Activated CD4-positive, CD25-positive, alpha-beta regulatory T cell treated with anti-CD3 and anti-CD28 coated beads, Interleukin-2, amount 50 U/mL, for 24 hours (primary cell): ENCODE measurements at regions not wholly inside any gene's neighbourhood (a gene's known extent, or its start where the extent isn't known, plus 50 kb on each side); places are given as distances from the start of the nearest gene placed in this dataset.

Experiments used
- ATAC-seq, 2 donors: fragments of 150-1000 bp; cut with Tn5 transposase; one replicate each; pipeline ENCODE4 v1.10.0; 2021; ENCODE audit warnings: mild to moderate bottlenecking in 1 of 2, moderate library complexity in 1 of 2

- ATAC-seq = no peak
These were observed 291.4 kb upstream of the SALL3 start for GRCh38 chr18:78688249-78688648.

DNA sequence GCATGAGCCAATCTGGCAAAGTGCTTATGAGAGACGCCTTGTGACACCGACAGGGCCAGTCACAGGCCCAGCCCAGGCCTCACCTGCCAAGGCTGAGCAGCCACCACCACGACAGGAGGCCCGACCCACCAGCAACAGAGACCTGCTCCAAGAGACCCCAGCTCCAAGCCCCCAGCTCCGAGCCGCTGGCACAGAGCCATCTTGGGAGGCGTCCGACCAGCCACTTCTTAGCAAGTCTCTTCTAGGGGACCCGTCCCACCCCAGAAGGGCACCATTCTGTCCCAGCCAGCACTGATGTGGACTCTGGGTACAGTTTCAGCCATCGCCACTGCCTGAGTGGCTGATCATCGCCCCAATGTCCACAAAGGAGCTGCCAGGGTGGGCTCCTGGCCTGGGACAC, 290.7 kb upstream of the SALL3 start:
- no peak for ATAC-seq

DNA sequence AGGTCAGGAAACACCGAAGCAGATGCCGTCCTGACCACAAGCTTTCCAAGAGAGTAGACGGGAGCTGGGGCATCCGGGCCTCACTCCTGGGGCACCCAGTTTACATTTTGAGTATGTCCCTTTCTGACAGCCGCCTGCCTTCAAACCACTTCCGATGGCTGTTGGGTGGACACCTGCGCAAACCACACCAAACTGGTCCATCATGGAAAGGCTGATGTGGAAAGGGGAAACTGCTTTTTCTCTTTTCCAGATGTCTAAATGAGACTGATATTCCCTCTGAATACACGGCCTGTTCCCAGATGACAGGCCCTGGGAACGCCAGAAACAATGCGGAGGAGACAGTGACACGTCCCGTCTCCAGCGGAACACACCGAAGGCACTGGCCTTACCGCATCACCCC, 290.0 kb upstream of the SALL3 start:
- ATAC-seq = no peak

- ATAC-seq = no peak
These were observed 287.5 kb upstream of the SALL3 start for GRCh38 chr18:78692105-78692504.

- ATAC-seq = no peak
These were observed 286.2 kb upstream of the SALL3 start for GRCh38 chr18:78693429-78693828.

DNA sequence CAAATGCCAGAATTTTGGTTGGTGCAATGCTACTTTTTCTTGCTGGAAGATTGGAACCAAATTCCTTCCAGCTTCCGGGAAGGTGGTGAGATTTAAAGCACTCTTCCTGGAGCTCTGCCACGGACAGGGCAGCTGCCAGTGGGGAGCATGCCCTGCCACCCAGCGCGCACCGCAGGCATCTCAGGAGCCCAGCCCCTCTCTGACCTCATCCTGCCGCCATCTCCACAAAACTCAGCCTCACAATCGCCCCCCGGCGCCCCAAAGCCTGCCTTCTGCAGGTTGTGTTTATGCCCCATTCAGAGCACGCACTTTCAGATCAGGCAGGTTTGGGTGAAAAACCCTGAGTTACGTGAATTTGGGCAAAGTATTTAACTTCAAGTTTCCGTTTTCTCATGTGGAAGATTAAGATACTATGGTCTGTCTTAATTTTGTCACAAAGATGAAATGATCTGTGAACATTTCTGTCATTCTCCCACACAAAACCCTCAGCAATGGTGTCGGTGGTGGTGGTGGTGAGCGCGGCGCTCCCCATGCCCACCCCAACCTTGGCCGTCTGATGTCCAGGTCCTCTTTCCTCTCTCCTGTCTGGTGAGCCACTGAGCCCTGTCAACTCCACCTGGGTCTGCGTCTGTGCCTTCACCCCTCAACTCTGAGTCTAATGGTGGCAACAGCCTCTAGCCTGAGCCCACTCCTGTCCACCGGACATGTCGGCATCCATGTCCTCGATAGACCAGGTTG, 282.8 kb upstream of the SALL3 start:
- ATAC-seq = no peak

- no peak for ATAC-seq
These were observed 282.2 kb upstream of the SALL3 start for GRCh38 chr18:78697446-78697845.

GRCh38 chr18:78698914-78699313, 280.7 kb upstream of the SALL3 start:
- ATAC-seq = no peak

GRCh38 chr18:78699499-78699898, 280.1 kb upstream of the SALL3 start:
- no peak for ATAC-seq

DNA sequence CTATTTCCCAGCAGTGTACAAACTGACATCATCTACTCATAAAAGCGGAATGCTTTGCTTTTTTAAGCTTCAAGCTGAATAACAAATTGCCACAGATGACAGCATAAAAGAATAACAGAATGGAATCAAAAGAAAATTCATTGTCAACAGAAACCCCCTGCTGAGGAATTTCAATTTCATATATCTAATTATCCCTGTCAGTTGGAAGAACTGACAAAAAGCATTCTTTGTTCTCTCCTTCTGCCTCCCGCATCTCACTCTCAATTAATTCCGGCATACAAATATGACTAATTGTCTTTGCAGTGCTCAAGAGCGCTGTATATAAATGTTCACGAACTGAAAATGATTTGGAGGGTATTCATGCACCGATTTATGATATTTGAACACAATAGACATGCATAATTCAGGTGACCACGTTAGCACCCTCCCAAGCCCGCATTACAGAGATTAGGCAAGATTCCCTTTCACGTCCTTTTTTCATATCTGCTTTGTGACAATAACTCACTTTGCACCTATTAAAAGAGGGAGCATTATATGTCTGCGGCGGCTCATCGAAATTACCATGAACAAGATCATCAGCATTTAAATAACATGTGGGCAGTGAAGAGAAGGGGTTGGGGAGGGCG, 277.7 kb upstream of the SALL3 start:
- ATAC-seq = no peak

DNA sequence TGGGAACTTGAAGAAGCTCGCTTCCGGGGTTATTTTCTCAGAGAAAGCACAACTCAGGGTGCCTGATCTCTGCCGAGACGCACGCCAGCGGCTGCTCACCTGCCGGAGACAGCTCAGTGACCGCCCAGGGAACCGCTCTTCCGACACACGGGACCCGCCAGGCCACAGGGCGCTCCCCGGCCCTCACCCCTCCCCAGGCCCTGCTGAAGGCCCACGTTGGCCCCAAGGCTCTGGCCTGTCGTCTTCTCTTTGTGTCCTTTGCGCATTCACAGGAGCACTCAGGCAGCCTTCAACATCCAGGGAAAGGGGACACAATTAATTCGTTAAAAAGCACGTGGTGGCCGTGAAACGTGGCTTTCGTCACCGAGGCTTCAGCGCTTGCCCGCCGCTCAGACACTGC, 276.3 kb upstream of the SALL3 start:
- no peak for ATAC-seq

DNA sequence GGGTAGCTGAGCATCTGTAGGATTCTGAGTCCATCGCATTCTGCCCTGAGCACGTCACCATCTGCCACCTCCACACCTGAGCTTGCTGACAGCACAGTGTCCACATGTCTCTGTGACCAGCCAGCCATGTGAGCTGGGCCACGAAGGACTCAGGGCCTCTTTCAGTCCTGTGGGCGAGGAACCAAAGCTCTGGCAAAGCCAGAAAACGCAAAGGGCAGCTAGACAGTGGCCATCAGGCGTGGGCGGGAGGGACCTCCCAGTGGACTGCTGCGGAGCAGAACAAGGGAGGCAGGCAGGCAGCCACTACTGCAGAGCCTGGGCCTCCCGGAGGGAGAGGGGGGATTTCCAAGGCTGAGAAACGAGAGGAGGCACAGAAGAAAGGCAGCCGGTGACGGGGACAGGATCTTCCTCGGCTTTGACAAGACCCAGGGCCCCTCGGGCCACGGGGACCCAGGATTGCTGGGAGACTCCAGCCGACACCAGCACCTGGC, 274.6 kb upstream of the SALL3 start:
- no peak for ATAC-seq

- ATAC-seq = no peak
These were observed 270.3 kb upstream of the SALL3 start for GRCh38 chr18:78709261-78709809.

GRCh38 chr18:78711316-78711715, 268.3 kb upstream of the SALL3 start:
- ATAC-seq = no peak

DNA sequence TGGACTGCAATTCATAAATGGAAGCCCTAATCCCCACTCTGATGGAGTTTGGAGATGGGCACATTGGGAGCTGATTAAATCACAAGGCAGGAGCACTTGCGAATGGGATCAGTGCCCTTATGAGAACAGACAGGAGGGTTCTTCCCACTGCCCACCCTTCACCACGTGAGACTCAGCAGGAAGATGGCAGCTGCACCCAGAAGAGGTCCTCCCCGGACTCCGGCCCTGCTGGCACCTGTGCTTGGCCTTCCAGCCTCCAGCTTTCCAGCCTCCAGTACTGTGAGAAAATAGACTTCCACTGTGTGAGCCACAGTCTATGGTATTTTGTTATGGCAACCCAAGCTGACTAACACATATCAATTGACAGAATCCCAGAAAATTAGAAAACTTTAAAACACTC, 267.6 kb upstream of the SALL3 start:
- no peak for ATAC-seq

DNA sequence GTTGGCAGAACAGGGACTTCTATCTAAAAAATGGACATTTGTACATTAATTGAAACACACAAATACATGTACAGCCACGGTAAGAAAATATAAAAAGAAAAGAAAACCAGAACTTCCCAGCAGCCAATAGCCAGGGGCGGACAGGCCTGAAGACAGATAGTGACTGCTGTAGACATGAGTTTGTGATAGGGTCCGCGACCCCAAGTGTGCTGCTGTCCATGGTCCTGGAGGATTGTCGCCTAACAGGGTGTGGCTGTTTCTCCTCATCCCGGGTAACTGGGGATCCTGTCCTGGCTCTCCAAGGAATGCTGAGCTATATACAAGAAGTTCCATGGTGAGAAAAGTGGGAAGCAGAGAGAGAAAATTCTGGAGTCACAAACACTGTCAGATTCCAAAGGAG, 266.5 kb upstream of the SALL3 start:
- ATAC-seq = no peak

- no peak for ATAC-seq
These were observed 265.9 kb upstream of the SALL3 start for GRCh38 chr18:78713726-78714125.

DNA sequence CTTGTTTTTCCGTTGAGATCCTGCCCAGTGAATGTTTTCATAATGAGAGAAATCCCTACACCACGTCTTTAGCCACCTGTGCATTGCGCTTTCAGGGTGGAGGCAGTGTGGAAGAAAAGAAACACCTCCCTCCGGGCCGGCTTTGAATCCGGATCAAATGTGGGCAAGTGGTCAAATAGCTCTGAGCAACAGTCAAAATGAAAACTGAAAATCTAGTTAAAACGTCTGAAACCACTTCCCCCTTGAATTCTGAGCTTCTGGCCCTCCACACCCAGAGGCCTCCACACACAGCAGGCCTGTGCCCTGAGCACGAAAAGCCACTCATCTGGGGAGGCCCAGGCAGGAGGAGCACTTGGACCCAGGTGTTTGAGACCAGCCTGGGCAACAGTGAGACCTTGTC, 263.6 kb upstream of the SALL3 start:
- no peak for ATAC-seq

- ATAC-seq = no peak
These were observed 263.0 kb upstream of the SALL3 start for GRCh38 chr18:78716581-78716980.

GRCh38 chr18:78717051-78717765, 262.4 kb upstream of the SALL3 start:
- no peak for ATAC-seq

DNA sequence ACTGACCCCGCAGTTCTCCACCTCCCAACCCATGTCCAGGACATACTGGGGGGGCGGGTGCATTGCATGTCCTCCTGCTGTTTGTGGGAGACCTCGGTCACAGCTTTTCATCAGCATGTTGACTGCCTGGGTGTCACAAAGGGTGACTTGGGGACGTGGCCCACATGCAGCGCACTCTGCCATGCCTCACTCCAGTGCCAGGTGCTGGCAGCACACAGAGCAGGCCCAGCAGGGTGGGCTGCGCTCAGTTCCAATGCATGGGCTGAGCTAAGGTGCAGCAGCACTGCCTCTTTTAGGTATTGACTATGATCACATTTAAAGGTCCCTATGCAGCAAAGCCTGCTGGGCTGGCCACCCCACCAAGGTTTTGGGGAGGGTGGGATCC, 261.9 kb upstream of the SALL3 start:
- no peak for ATAC-seq

- ATAC-seq = no peak
These were observed 259.8 kb upstream of the SALL3 start for GRCh38 chr18:78719821-78720220.

- ATAC-seq = no peak
These were observed 259.0 kb upstream of the SALL3 start for GRCh38 chr18:78720456-78721237.
